ENCODE measurements at regions not wholly inside any gene's neighbourhood (a gene's known extent, or its start where the extent isn't known, plus 50 kb on each side); places are given as distances from the start of the nearest gene placed in this dataset.

DNA sequence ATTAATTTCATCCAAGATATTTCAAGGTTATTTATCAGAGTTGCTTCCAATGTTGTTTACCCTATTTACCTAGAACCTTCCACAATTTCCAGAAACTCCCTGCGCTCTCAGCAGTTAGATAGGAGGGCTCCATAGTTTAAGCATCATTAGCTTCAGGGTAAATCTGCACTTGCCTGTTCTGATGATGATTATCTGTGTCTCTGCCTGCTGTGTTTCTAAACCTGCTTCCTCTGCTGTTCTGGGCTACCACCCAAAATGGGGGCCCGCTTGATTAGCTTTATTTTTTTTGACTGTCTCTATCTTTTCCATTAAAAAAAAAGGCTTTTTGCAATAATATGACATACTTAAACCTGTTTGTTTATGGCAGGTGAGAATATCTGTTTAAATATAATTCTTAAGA is 472.4 kb downstream of the DIPK2A start:
- no peaks in the 10 kb centered on the region for H3K4me1 Mint-ChIP-seq (ENCODE audit: low read depth)
- H3K36me3 Mint-ChIP-seq (ENCODE audit: insufficient read depth in 2 of 2) = no peaks in the 10 kb centered on the region
- H3K27ac Mint-ChIP-seq = no peak overlapping the region
- no peaks in the 10 kb centered on the region for H3K9me3 Mint-ChIP-seq
- no peak for DNase-seq
- no peaks in the 10 kb centered on the region for H3K27me3 Mint-ChIP-seq (ENCODE audit: low read depth)
- H3K4me3 Mint-ChIP-seq = no peak overlapping the region
- ATAC-seq (replicated peaks in 1 of 2) = no peak

DNA sequence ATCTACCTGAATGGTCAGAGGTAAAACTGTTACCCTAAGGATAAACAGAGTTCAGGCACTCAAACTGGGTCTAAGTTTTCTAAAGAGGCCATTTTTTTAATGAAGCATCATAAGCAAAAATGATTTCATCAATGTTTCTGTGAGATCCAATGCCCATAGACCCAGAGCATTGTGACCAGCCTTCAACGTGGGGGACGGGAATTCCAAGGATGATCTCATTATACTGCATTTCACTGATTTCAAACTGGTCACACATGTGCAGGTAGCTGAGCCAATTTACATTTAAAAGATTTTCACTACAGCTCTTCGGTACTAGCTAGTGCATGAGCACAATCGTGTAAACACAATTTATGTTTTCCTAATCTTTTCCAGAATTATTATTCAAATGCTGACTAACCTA is 472.9 kb downstream of the DIPK2A start:
- H3K9me3 Mint-ChIP-seq = peaks cover 0 to 2% of the 10 kb centered on the region in 2 donors
- H3K27ac Mint-ChIP-seq = no peak overlapping the region
- H3K36me3 Mint-ChIP-seq (ENCODE audit: insufficient read depth in 2 of 2) = no peaks in the 10 kb centered on the region
- DNase-seq = no peak
- ATAC-seq (replicated peaks in 1 of 2) = no peak
- no peaks in the 10 kb centered on the region for H3K4me1 Mint-ChIP-seq (ENCODE audit: low read depth)
- H3K27me3 Mint-ChIP-seq (ENCODE audit: low read depth) = no peaks in the 10 kb centered on the region
- H3K4me3 Mint-ChIP-seq = no peak overlapping the region

DNA sequence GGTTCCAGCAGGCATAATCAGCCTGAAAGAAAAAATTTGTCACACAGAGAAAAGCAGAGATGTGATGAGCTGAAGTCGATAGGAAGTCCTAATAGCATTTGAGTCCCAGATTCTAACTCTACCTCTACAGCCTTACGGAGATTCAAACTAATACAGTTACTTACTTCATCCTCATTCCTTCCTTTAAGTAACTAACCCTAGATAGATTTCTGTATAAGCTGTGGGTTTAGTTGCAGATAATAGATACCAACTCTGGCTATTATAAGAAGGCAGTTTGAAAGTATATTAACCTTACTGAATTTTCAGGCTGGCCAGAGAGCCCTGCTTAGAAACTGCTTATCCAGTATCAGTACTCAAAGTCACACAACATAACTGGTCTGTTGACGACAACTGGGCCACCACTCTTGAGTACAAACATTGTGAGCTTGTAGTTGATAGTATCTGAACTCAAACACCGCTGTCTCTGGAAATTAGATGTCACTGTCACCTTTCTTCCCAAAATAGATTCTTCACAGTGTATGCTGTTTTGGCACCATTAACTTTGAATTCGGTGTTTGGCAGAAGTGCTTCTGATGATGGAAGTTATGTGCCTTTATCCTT is 484.3 kb downstream of the DIPK2A start:
- no peaks in the 10 kb centered on the region for H3K4me1 Mint-ChIP-seq (ENCODE audit: low read depth)
- no peak for ATAC-seq (replicated peaks in 1 of 2)
- H3K27ac Mint-ChIP-seq = no peak overlapping the region
- no peak overlapping the region for H3K4me3 Mint-ChIP-seq
- peaks cover 2% of the 10 kb centered on the region in 2 donors for H3K9me3 Mint-ChIP-seq
- H3K36me3 Mint-ChIP-seq (ENCODE audit: insufficient read depth in 2 of 2) = no peaks in the 10 kb centered on the region
- H3K27me3 Mint-ChIP-seq (ENCODE audit: low read depth) = peaks cover 6% of the 10 kb centered on the region
- no peak for DNase-seq

DNA sequence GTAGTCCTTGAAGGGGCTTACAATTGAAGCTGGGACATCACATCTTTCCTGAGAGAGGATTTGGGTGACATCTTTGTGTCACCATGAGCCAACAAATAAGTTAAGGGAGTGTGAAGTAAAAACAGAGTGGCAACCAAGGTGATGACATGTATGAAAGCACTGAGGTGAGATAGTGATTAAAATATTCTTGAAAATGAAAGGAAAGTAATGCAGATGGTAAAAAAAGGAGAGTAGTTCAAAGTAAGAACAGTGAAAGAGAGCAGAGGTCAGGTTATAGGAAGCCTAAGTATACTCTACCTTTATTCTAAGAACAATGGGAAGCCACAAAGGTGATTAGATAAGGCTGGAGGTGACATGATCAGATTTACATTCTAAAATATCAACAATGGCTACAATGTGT is 486.1 kb downstream of the DIPK2A start:
- ATAC-seq (replicated peaks in 1 of 2) = no peak
- no peak overlapping the region for H3K27ac Mint-ChIP-seq
- peaks cover 2% of the 10 kb centered on the region in 2 donors for H3K9me3 Mint-ChIP-seq
- H3K27me3 Mint-ChIP-seq (ENCODE audit: low read depth) = peaks cover 6% of the 10 kb centered on the region
- DNase-seq = no peak
- no peaks in the 10 kb centered on the region for H3K4me1 Mint-ChIP-seq (ENCODE audit: low read depth)
- no peak overlapping the region for H3K4me3 Mint-ChIP-seq
- no peaks in the 10 kb centered on the region for H3K36me3 Mint-ChIP-seq (ENCODE audit: insufficient read depth in 2 of 2)

DNA sequence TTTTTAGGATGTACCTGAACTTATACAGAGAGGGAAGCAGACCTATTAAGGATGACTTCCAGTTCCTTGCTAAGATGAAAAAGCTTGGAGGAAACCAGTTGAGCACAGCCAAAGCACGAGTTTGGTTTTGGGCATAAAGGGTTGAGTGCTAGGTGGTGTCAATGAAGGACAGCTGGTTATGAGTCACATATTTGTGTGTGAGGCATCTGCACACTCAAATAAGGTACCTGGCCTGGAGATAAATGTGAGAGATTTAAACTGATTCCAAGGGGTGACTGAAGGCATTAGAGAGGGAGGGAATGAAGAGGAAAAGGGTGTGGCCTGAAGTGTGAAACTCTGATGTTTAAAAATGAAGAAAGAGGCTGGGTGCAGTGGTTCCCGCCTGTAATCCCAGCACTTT is 486.7 kb downstream of the DIPK2A start:
- peaks cover 2% of the 10 kb centered on the region in 2 donors for H3K9me3 Mint-ChIP-seq
- DNase-seq (no peak), ATAC-seq (replicated peaks in 1 of 2) (no peak)
- peaks cover 6% of the 10 kb centered on the region for H3K27me3 Mint-ChIP-seq (ENCODE audit: low read depth)
- no peak overlapping the region for H3K27ac Mint-ChIP-seq
- H3K36me3 Mint-ChIP-seq (ENCODE audit: insufficient read depth in 2 of 2) = no peaks in the 10 kb centered on the region
- H3K4me1 Mint-ChIP-seq (ENCODE audit: low read depth) = no peaks in the 10 kb centered on the region
- H3K4me3 Mint-ChIP-seq = no peak overlapping the region

DNA sequence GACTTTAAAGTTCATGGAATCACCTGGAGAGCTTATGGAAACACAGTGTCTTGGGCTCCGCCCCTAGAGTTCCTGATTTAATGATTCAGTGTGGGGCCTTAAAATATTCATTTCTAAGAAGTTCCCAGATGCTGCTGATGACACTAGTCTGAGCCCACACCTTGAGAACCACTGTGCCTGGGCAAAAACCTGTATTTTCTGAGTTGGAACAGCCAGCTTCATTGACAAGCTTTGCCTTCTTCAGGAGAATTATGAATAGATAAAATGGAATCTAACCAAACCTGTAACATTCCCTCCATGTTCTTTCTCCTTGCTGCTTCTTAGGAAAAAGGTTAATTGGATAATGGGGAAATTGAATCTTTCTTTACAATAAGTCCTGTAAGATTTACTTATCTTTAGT is 490.7 kb downstream of the DIPK2A start:
- Mint-ChIP-seq H3K36me3 (ENCODE audit: insufficient read depth in 2 of 2) (no peaks in the 10 kb centered on the region), H3K4me3 (no peak overlapping the region), H3K9me3 (peaks cover under 1 to 2% of the 10 kb centered on the region in 2 donors), H3K4me1 (ENCODE audit: low read depth) (no peaks in the 10 kb centered on the region), H3K27ac (no peak overlapping the region), H3K27me3 (ENCODE audit: low read depth) (peaks cover 6% of the 10 kb centered on the region)
- ATAC-seq (replicated peaks in 1 of 2) = no peak
- no peak for DNase-seq

DNA sequence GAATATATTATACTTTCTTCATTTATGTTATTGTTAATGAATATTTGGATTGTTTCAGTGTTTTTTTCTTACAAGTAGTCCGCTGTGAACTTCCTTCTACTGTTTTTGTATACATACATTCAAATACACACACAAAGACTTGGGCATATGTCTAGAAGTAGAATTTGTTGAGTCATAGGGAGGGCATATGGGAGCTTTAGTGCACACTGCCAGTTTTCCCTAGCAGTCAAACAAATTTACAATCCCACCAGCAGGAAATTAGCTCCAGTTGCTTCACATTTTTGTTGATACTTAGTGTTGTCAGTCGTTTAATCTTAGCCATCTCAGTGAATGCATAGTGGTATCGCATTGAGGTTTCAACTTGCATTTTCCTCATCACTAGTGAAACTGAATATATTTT is 492.3 kb downstream of the DIPK2A start:
- Mint-ChIP-seq H3K4me3 (no peak overlapping the region), H3K4me1 (ENCODE audit: low read depth) (no peaks in the 10 kb centered on the region), H3K9me3 (no peaks in the 10 kb centered on the region), H3K27me3 (ENCODE audit: low read depth) (no peaks in the 10 kb centered on the region), H3K36me3 (ENCODE audit: insufficient read depth in 2 of 2) (no peaks in the 10 kb centered on the region), H3K27ac (no peak overlapping the region)
- ATAC-seq (replicated peaks in 1 of 2) = no peak
- no peak for DNase-seq

DNA sequence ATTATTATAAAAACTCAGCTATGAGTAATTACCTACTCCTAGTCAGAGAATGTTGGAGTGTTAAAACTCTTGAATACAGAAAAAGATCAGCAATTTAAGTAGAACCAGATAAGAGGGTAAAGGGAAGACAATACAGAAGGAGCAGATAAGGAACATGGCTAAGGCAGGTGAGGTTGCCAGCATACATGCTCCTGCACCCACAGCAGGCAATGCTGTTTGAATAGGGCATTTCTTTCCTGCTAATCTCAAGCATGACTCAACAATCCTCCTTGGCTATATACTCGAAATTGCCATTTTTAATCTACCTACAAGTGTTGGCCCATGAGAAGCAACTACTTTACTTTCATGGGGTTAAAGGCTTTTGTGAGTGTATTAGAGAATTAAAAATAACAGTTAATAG is 494.5 kb downstream of the DIPK2A start:
- no peaks in the 10 kb centered on the region for H3K4me1 Mint-ChIP-seq (ENCODE audit: low read depth)
- no peaks in the 10 kb centered on the region for H3K27me3 Mint-ChIP-seq (ENCODE audit: low read depth)
- no peak overlapping the region for H3K27ac Mint-ChIP-seq
- no peaks in the 10 kb centered on the region for H3K9me3 Mint-ChIP-seq
- DNase-seq (no peak), ATAC-seq (replicated peaks in 1 of 2) (no peak)
- H3K36me3 Mint-ChIP-seq (ENCODE audit: insufficient read depth in 2 of 2) = no peaks in the 10 kb centered on the region
- H3K4me3 Mint-ChIP-seq = no peak overlapping the region

DNA sequence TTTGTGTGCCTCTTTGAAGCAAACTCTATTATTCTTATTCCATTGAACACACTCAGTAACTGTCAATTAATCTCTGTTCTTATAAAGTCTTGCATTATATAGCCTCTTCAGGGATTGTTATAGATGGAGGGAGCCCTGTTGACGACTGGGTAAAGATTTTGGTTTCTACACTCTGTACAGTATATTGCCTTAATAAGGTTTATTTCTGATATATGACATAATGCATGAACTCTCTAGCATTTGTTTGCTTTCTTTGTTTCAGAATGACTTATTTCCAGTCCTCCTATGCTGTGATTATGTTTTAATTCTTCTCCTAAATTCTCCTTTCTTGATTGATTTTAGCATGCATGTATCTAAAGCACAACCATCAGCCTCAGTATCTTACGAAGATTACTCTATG is 494.9 kb downstream of the DIPK2A start:
- Mint-ChIP-seq H3K36me3 (ENCODE audit: insufficient read depth in 2 of 2) (no peaks in the 10 kb centered on the region), H3K4me1 (ENCODE audit: low read depth) (no peaks in the 10 kb centered on the region), H3K27me3 (ENCODE audit: low read depth) (no peaks in the 10 kb centered on the region), H3K9me3 (no peaks in the 10 kb centered on the region), H3K27ac (no peak overlapping the region), H3K4me3 (no peak overlapping the region)
- ATAC-seq (replicated peaks in 1 of 2) (no peak), DNase-seq (no peak)

DNA sequence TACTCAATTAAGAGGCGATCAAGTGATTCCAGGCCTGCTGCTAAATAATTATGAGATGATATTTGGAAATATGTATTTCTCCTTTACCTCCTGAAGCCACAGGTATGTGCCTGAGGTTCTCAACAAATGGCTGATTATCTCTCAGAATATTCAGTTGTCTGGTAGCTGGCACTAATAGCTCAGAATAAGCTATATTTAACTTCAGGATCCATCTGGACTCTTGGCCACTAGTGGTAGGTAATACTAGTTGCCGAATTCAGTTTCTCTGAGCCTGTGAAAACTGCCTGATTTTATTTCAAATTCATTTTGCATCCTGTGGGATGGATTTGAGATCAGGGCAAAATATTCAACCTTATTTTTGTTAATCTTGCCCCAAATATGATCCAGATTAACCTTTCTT is 499.0 kb downstream of the DIPK2A start:
- no peak for ATAC-seq (replicated peaks in 1 of 2)
- Mint-ChIP-seq H3K9me3 (no peaks in the 10 kb centered on the region), H3K27me3 (ENCODE audit: low read depth) (no peaks in the 10 kb centered on the region), H3K36me3 (ENCODE audit: insufficient read depth in 2 of 2) (no peaks in the 10 kb centered on the region), H3K4me1 (ENCODE audit: low read depth) (no peaks in the 10 kb centered on the region), H3K4me3 (no peak overlapping the region), H3K27ac (no peak overlapping the region)
- no peak for DNase-seq

DNA sequence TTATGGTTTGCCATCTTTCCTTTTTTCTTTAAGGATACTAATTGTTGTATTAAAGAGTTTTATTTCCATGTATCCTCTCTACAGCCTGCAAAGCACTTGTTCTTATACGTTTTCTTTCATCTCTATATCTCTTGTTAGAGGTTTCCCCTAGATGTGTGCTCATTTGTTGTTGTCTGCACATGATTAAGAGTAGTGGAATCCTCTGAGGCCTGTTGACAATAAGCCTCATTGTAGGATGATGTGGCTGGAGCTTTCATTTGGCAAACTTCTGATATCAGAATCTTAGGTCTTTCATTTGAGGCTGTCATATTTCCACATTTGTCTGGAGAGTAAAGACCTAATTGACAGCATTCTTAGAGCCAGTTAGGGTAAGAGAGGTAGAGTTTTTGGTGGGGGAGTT is 506.0 kb downstream of the DIPK2A start:
- ATAC-seq (replicated peaks in 1 of 2) (no peak), DNase-seq (no peak)
- Mint-ChIP-seq H3K4me3 (no peak overlapping the region), H3K4me1 (ENCODE audit: low read depth) (no peaks in the 10 kb centered on the region), H3K27me3 (ENCODE audit: low read depth) (no peaks in the 10 kb centered on the region), H3K27ac (no peak overlapping the region), H3K9me3 (peaks cover 0 to 4% of the 10 kb centered on the region in 2 donors), H3K36me3 (ENCODE audit: insufficient read depth in 2 of 2) (no peaks in the 10 kb centered on the region)

DNA sequence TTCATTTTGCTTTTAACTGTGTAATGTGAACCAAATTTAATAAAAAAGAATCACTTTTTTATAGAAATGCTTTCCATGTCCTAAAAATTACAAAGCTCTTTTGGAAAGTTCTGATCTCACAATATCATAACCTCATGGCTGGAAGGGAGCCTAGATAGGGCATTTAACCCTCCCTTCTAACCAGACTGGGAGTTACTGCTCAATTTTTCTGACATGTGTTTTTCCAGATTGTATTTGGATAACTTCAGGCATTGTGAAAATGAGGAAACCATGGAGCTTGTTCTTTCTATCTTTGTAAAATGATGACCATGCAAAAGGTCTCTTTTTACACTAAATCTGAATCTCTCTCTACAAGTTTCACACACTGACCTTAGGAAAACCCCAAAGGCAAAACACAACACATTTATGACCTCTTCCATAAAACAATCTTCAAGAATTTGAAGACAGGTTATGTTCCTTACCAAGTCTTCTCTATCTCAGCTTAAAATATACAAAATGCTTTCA is 508.8 kb downstream of the DIPK2A start:
- Mint-ChIP-seq H3K27ac (no peak overlapping the region), H3K4me1 (ENCODE audit: low read depth) (no peaks in the 10 kb centered on the region), H3K9me3 (peaks cover 0 to 4% of the 10 kb centered on the region in 2 donors), H3K36me3 (ENCODE audit: insufficient read depth in 2 of 2) (no peaks in the 10 kb centered on the region), H3K4me3 (no peak overlapping the region), H3K27me3 (ENCODE audit: low read depth) (no peaks in the 10 kb centered on the region)
- no peak for DNase-seq
- no peak for ATAC-seq (replicated peaks in 1 of 2)

DNA sequence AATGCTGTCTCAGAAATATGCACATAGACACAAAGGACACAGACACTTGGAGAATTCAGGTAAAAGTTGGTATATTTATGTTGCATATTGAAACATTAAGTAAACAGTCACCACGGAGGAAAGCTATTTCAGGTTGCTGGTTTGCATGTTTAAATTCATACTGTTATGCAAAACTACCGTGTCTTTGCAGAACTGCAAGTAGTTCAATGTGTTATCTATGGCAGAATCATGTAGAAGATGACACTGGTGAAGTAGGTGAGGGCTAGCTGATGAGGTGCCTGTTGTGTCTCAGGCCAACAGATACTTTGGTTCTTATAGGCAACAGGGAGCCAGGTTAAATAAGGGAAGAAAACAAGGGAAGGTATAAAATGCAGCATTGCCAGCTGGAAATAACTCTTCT is 511.3 kb downstream of the DIPK2A start:
- Mint-ChIP-seq H3K4me1 (ENCODE audit: low read depth) (no peaks in the 10 kb centered on the region), H3K4me3 (no peak overlapping the region), H3K27ac (no peak overlapping the region), H3K9me3 (peaks cover 0 to 4% of the 10 kb centered on the region in 2 donors), H3K36me3 (ENCODE audit: insufficient read depth in 2 of 2) (no peaks in the 10 kb centered on the region), H3K27me3 (ENCODE audit: low read depth) (no peaks in the 10 kb centered on the region)
- no peak for ATAC-seq (replicated peaks in 1 of 2)
- DNase-seq = no peak

DNA sequence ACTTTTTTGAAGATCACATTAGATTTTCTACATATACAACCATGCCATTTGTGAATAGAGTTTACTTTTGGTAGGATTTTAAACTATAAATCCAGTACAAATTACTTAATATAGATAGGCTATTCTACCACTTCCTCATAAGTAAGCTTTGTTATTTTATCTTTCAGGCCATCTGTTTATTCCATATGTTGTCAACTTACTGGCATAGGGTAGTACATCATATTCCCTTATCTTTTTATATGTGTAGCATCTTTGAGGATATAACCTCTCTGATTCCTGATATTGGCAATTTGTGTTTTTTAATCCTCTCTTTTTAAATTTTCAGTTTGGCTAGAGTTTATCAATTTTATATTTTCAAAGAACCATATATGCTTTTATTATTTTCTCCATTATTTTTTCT is 515.4 kb downstream of the DIPK2A start:
- DNase-seq = no peak
- Mint-ChIP-seq H3K4me3 (no peak overlapping the region), H3K27me3 (ENCODE audit: low read depth) (no peaks in the 10 kb centered on the region), H3K4me1 (ENCODE audit: low read depth) (no peaks in the 10 kb centered on the region), H3K36me3 (ENCODE audit: insufficient read depth in 2 of 2) (no peaks in the 10 kb centered on the region), H3K9me3 (no peaks in the 10 kb centered on the region), H3K27ac (no peak overlapping the region)
- no peak for ATAC-seq (replicated peaks in 1 of 2)

Data from activated T-cell treated with anti-CD3 and anti-CD28 coated beads, Interleukin-2, amount 50 U/mL, for 72 hours (primary cell).